ENCODE measurements at regions not wholly inside any gene's neighbourhood (a gene's known extent, or its start where the extent isn't known, plus 50 kb on each side); places are given as distances from the start of the nearest gene placed in this dataset.

GRCh38 chr6:40706178-40706577, 119.0 kb upstream of the LRFN2 start:
- Histone ChIP-seq H3K9me1 (ENCODE audit: control insufficient read depth, insufficient read depth, low read length) (no peaks in the 10 kb centered on the region), H3K36me3 (ENCODE audit: control insufficient read depth, insufficient read depth, low read length) (no peaks in the 10 kb centered on the region), H3K4me2 (ENCODE audit: insufficient read depth, low read length) (no peak overlapping the region), H3K4me3 (no peak overlapping the region), H3K4me1 (replicated peaks in 1 of 2; ENCODE audit: control insufficient read depth in 2 of 2, insufficient read depth in 2 of 2, low read length in 2 of 2) (no peaks in the 10 kb centered on the region), H2AFZ (ENCODE audit: low read depth, low read length) (no peak overlapping the region), H3K9ac (ENCODE audit: insufficient read depth in 1 of 2, low read depth in 2 of 2, low read length in 2 of 2) (no peak overlapping the region), H3K27me3 (ENCODE audit: control insufficient read depth in 2 of 2, insufficient read depth in 2 of 2, low read length in 2 of 2) (peaks cover 8 to 17% of the 10 kb centered on the region in 2 experiments; a peak in 4 of 5 replicates), H4K20me1 (replicated peaks; ENCODE audit: control insufficient read depth, insufficient read depth, low read length) (no peaks in the 10 kb centered on the region), H3K9me3 (replicated peaks; ENCODE audit: control insufficient read depth, insufficient read depth, low read depth, low read length) (no peaks in the 10 kb centered on the region), H3K27ac (ENCODE audit: extremely low read depth, low read depth, low read length) (no peak overlapping the region), H3K79me2 (ENCODE audit: control insufficient read depth, insufficient read depth, low read length) (no peaks in the 10 kb centered on the region)
- no peak for FAIRE-seq
- no peak for DNase-seq (ENCODE audit: extremely low read depth in 1 of 4, low spot score in 3 of 4)
- intact Hi-C loops (cut with micrococcal nuclease), result no loop called here
- POLR2A ChIA-PET, result interaction anchor here (0.6 kb wide), 1 partner anchor 8 kb away, joined by 3 read pairs; no protein-coding TSS in a partner anchor
- in situ Hi-C loops (cut with MboI), result no loop called here
- BruUV-seq (replicated peaks), result no TSS peak
- CTCF ChIA-PET (ENCODE audit: low intra/inter-chr PET ratio), result no interaction called here
- 0% methylated on average over 1 of the region's 1 CpG for WGBS (ENCODE audit: insufficient coverage, low coverage, missing lambda C conversion rate)
- no peak for TF ChIP-seq ZNF764 (CRISPR knock-in tag; IDR thresholded peaks at IDR 0.05; ENCODE audit: low read depth)
- no peak for TF ChIP-seq ZFX (CRISPR knock-in tag; IDR thresholded peaks at IDR 0.05)
- TF ChIP-seq KDM1A (IDR thresholded peaks at IDR 0.05), result no peak
- TF ChIP-seq, protein P1, sequence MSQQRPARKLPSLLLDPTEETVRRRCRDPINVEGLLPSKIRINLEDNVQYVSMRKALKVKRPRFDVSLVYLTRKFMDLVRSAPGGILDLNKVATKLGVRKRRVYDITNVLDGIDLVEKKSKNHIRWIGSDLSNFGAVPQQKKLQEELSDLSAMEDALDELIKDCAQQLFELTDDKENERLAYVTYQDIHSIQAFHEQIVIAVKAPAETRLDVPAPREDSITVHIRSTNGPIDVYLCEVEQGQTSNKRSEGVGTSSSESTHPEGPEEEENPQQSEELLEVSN (IDR thresholded peaks at IDR 0.05; ENCODE audit: borderline replicate concordance in 1 of 2, extremely low read depth in 1 of 2, insufficient read depth in 1 of 2, insufficient read length in 1 of 2, low read depth in 1 of 2, low read length in 1 of 2, poor library complexity in 1 of 2, severe bottlenecking in 1 of 2), result no peak
- no peak for TF ChIP-seq TFAP4 (CRISPR knock-in tag; IDR thresholded peaks at IDR 0.05; ENCODE audit: borderline replicate concordance)
- no peak for TF ChIP-seq MCM2 (IDR thresholded peaks at IDR 0.05; ENCODE audit: low read depth)
- no peak for TF ChIP-seq HMG20A (CRISPR knock-in tag; conservative IDR thresholded peaks at IDR 0.05)
- no peak for TF ChIP-seq PRMT5 (CRISPR knock-in tag; IDR thresholded peaks at IDR 0.05)
- no peak for TF ChIP-seq ZNF551 (CRISPR knock-in tag; IDR thresholded peaks at IDR 0.05)
- TF ChIP-seq FOXP1 (CRISPR knock-in tag; IDR thresholded peaks at IDR 0.05), result no peak
- no peak for TF ChIP-seq C11orf30 (IDR thresholded peaks at IDR 0.05; ENCODE audit: low read depth)
- no peak for TF ChIP-seq KLF13 (tag; IDR thresholded peaks at IDR 0.05; ENCODE audit: borderline replicate concordance, low read depth)
- TF ChIP-seq ESRRA (IDR thresholded peaks at IDR 0.05; ENCODE audit: borderline replicate concordance, low read depth), result no peak
- no peak for TF ChIP-seq ILF3 (IDR thresholded peaks at IDR 0.05; ENCODE audit: borderline replicate concordance)
- no peak for TF ChIP-seq NR1H2 (CRISPR knock-in tag; IDR thresholded peaks at IDR 0.05)
- no peak for TF ChIP-seq MCM5 (IDR thresholded peaks at IDR 0.05; ENCODE audit: low read depth)
- no peak for TF ChIP-seq DEAF1 (CRISPR knock-in tag; IDR thresholded peaks at IDR 0.05)
- no peak for ATAC-seq
